ENCODE measurements at regions not wholly inside any gene's neighbourhood (a gene's known extent, or its start where the extent isn't known, plus 50 kb on each side); places are given as distances from the start of the nearest gene placed in this dataset.

GRCh38 chr4:54542119-54542438 lies 115.7 kb upstream of the KIT start:
- in situ Hi-C loops (cut with HindIII; ENCODE audit: low sequenced_read_pairs), result no loop called here
- H3K4me3 ChIP-seq (ENCODE audit: low read depth, low read length), result no peak overlapping the region
- no peak for TF ChIP-seq CTCF (IDR thresholded peaks at IDR 0.05; ENCODE audit: low read depth, low read length)
- DNase-seq (ENCODE audit: low read depth, low spot score), result no peak

- no peak for TF ChIP-seq CTCF (IDR thresholded peaks at IDR 0.05; ENCODE audit: low read depth, low read length)
- in situ Hi-C loops (cut with HindIII; ENCODE audit: low sequenced_read_pairs), result no loop called here
- H3K4me3 ChIP-seq (ENCODE audit: low read depth, low read length), result no peak overlapping the region
- peak; percentile 20 for DNase-seq (ENCODE audit: low read depth, low spot score)
Observed at GRCh38 chr4:54542540-54543041, 115.2 kb upstream of the KIT start.

GRCh38 chr4:54543088-54543795 lies 114.5 kb upstream of the KIT start:
- peak; percentile 87 for DNase-seq (ENCODE audit: low read depth, low spot score)
- in situ Hi-C loops (cut with HindIII; ENCODE audit: low sequenced_read_pairs), result no loop called here
- no peak overlapping the region for H3K4me3 ChIP-seq (ENCODE audit: low read depth, low read length)
- TF ChIP-seq CTCF (IDR thresholded peaks at IDR 0.05; ENCODE audit: low read depth, low read length), result no peak

- no peak for TF ChIP-seq CTCF (IDR thresholded peaks at IDR 0.05; ENCODE audit: low read depth, low read length)
- no peak overlapping the region for H3K4me3 ChIP-seq (ENCODE audit: low read depth, low read length)
- DNase-seq (ENCODE audit: low read depth, low spot score), result no peak
- in situ Hi-C loops (cut with HindIII; ENCODE audit: low sequenced_read_pairs), result no loop called here
Observed at GRCh38 chr4:54545663-54546424, 111.9 kb upstream of the KIT start.

GRCh38 chr4:54547299-54548097 lies 110.3 kb upstream of the KIT start:
- no peak for TF ChIP-seq CTCF (IDR thresholded peaks at IDR 0.05; ENCODE audit: low read depth, low read length)
- in situ Hi-C loops (cut with HindIII; ENCODE audit: low sequenced_read_pairs), result no loop called here
- DNase-seq (ENCODE audit: low read depth, low spot score), result no peak
- no peak overlapping the region for H3K4me3 ChIP-seq (ENCODE audit: low read depth, low read length)

- TF ChIP-seq CTCF (IDR thresholded peaks at IDR 0.05; ENCODE audit: low read depth, low read length), result no peak
- in situ Hi-C loops (cut with HindIII; ENCODE audit: low sequenced_read_pairs), result no loop called here
- H3K4me3 ChIP-seq (ENCODE audit: low read depth, low read length), result no peak overlapping the region
- no peak for DNase-seq (ENCODE audit: low read depth, low spot score)
Observed at GRCh38 chr4:54548098-54548620, 109.6 kb upstream of the KIT start.
